ENCODE measurements at regions not wholly inside any gene's neighbourhood (a gene's known extent, or its start where the extent isn't known, plus 50 kb on each side); places are given as distances from the start of the nearest gene placed in this dataset.

- no peak for DNase-seq (ENCODE audit: low read depth)
Measured at GRCh38 chr5:10859393-10860195, 98.6 kb upstream of the DAP start.

GRCh38 chr5:10858945-10859344 is 97.9 kb upstream of the DAP start:
- TF ChIP-seq CTCF (IDR thresholded peaks at IDR 0.05; ENCODE audit: insufficient read depth, low read depth, low read length, missing control alignments): no peak
- DNase-seq (ENCODE audit: low read depth): no peak
- H3K4me3 ChIP-seq (ENCODE audit: low read length): no peak overlapping the region

More at GRCh38 chr5:10859393-10860195, 98.6 kb upstream of the DAP start:
- TF ChIP-seq CTCF (IDR thresholded peaks at IDR 0.05; ENCODE audit: insufficient read depth, low read depth, low read length, missing control alignments): no peak
- no peak overlapping the region for H3K4me3 ChIP-seq (ENCODE audit: low read length)

GRCh38 chr5:10858307-10858706 is 97.3 kb upstream of the DAP start:
- DNase-seq (ENCODE audit: low read depth): no peak
- no peak for TF ChIP-seq CTCF (IDR thresholded peaks at IDR 0.05; ENCODE audit: insufficient read depth, low read depth, low read length, missing control alignments)
- H3K4me3 ChIP-seq (ENCODE audit: low read length): no peak overlapping the region

- no peak overlapping the region for H3K4me3 ChIP-seq (ENCODE audit: low read length)
- DNase-seq (ENCODE audit: low read depth): no peak
- TF ChIP-seq CTCF (IDR thresholded peaks at IDR 0.05; ENCODE audit: insufficient read depth, low read depth, low read length, missing control alignments): no peak
Measured at GRCh38 chr5:10857338-10857733, 96.3 kb upstream of the DAP start.

- H3K4me3 ChIP-seq (ENCODE audit: low read length): no peak overlapping the region
- peak; percentile 23 for DNase-seq (ENCODE audit: low read depth)
- TF ChIP-seq CTCF (IDR thresholded peaks at IDR 0.05; ENCODE audit: insufficient read depth, low read depth, low read length, missing control alignments): peak; percentile 73
Measured at GRCh38 chr5:10856683-10857337, 95.8 kb upstream of the DAP start.

- DNase-seq (ENCODE audit: low read depth): no peak
- TF ChIP-seq CTCF (IDR thresholded peaks at IDR 0.05; ENCODE audit: insufficient read depth, low read depth, low read length, missing control alignments): no peak
- H3K4me3 ChIP-seq (ENCODE audit: low read length): no peak overlapping the region
Measured at GRCh38 chr5:10856071-10856470, 95.0 kb upstream of the DAP start.

Measured in epithelial cell of esophagus (primary cell).